K562 (cell line): ENCODE measurements at regions not wholly inside any gene's neighbourhood (a gene's known extent, or its start where the extent isn't known, plus 50 kb on each side); places are given as distances from the start of the nearest gene placed in this dataset.

ENCODE experiments used
- ATAC-seq: fragments of 200-7000 bp; cut with Tn5 transposase; 3 replicates; pipeline ENCODE4 v1.9.1; 2020; ENCODE audit warnings: moderate library complexity
- BruUV-seq: library from RNA; stranded (reverse); fragments of 400-500 nt; replicated peaks from 2 replicates; lab custom pipeline; 2021; lab: Mats Ljungman, UMichigan
- CTCF ChIA-PET: fragments of 300-600 bp; formaldehyde crosslinking; extraction: SDS; loops from one replicate; lab custom pipeline; 2021; ENCODE audit warnings: low intra/inter-chr PET ratio; lab: Yijun Ruan, JAX
- POLR2A ChIA-PET: fragments of 300-600, 350-650 bp; sonication (Branson Sonifier 250); formaldehyde crosslinking; extraction: SDS; loops from one replicate; lab custom pipeline; 2021; ENCODE audit warnings: antibody characterized with exemption, inconsistent platforms; lab: Yijun Ruan, JAX
- DNase-seq, 4 experiments: peaks; one replicate each; pipeline versions ENCODE4 v3.0.0 to v3.0.0-alpha.2; 2011 to 2018; ENCODE audit warnings: low spot score in 3 of 4, mixed read lengths in 3 of 4; ENCODE audit errors: extremely low read depth in 1 of 4
- FAIRE-seq: peaks from 2 replicates; lab custom pipeline; 2011; peaks lifted over from hg19 to GRCh38; lab: Jason Lieb, UNC
- H2AFZ ChIP-seq: 2 replicates; pipeline ENCODE4 v1.6.0; 2011; ENCODE audit warnings: low read depth, low read length, control low read depth, inconsistent platforms
- H3K27ac ChIP-seq: fragments of 200-600 bp; 3 replicates; pipeline ENCODE4 v1.8.0; 2011; ENCODE audit warnings: low read depth, mild to moderate bottlenecking, control low read depth, inconsistent platforms, low read length, moderate library complexity, mixed read lengths; ENCODE audit errors: extremely low read depth
- H3K27me3 ChIP-seq, 2 experiments: fragments of 300-600 bp in 1 of 2; 2 replicates in 1 of 2; 3 replicates in 1 of 2; pipeline versions ENCODE4 v1.6.0 to v1.8.0; 2011; ENCODE audit warnings: inconsistent platforms in 2 of 2, low read length in 2 of 2, mild to moderate bottlenecking in 1 of 2, mixed read lengths in 1 of 2, moderate library complexity in 1 of 2; ENCODE audit not compliant: control insufficient read depth in 2 of 2, insufficient read depth in 2 of 2
- H3K36me3 ChIP-seq: fragments of 300-600 bp; 3 replicates; pipeline ENCODE4 v1.8.0; 2011; ENCODE audit warnings: mild to moderate bottlenecking, low read length, inconsistent platforms; ENCODE audit not compliant: control insufficient read depth, insufficient read depth
- H3K4me1 ChIP-seq, 2 experiments: fragments of 200-600 bp in 1 of 2; replicated peaks in 1 of 2; 2 replicates in 1 of 2; 3 replicates in 1 of 2; pipeline versions ENCODE4 v1.5.1 to v1.8.0; 2011; ENCODE audit warnings: inconsistent platforms in 2 of 2, low read length in 2 of 2, mild to moderate bottlenecking in 1 of 2, mixed read lengths in 1 of 2, moderate library complexity in 1 of 2; ENCODE audit not compliant: control insufficient read depth in 2 of 2, insufficient read depth in 2 of 2
- H3K4me2 ChIP-seq: 2 replicates; pipeline ENCODE4 v1.6.1; 2011; ENCODE audit warnings: low read length, control low read depth, inconsistent platforms, mixed read lengths; ENCODE audit not compliant: insufficient read depth
- H3K4me3 ChIP-seq: fragments of 200-600 bp; sonication (generic), shearing (Covaris generic); 2 replicates; pipeline ENCODE4 v1.5.1; 2016; ENCODE audit warnings: control low read depth, inconsistent platforms
- H3K79me2 ChIP-seq: fragments of 200-600 bp; 3 replicates; pipeline ENCODE4 v1.8.0; 2011; ENCODE audit warnings: low read length, inconsistent platforms; ENCODE audit not compliant: control insufficient read depth, insufficient read depth
- H3K9ac ChIP-seq, 2 experiments: 2 replicates each; pipeline versions ENCODE4 v1.6.0 to v1.6.1; 2011; ENCODE audit warnings: low read depth in 2 of 2, low read length in 2 of 2, control low read depth in 1 of 2, inconsistent platforms in 1 of 2, mild to moderate bottlenecking in 1 of 2, mixed read lengths in 1 of 2; ENCODE audit not compliant: insufficient read depth in 1 of 2
- H3K9me1 ChIP-seq: one replicate; pipeline ENCODE4 v1.6.0; 2011; ENCODE audit warnings: inconsistent platforms, mild to moderate bottlenecking, low read length, moderate library complexity; ENCODE audit not compliant: control insufficient read depth, insufficient read depth
- H3K9me3 ChIP-seq: replicated peaks from 2 replicates; pipeline ENCODE4 v1.5.1; 2011; ENCODE audit warnings: low read depth, low read length, inconsistent platforms; ENCODE audit not compliant: control insufficient read depth, insufficient read depth
- H4K20me1 ChIP-seq: replicated peaks from 2 replicates; pipeline ENCODE4 v1.6.1; 2011; ENCODE audit warnings: low read length, inconsistent platforms, mixed read lengths; ENCODE audit not compliant: control insufficient read depth, insufficient read depth
- FUS ChIP-seq: fragments of 200-400 bp; formaldehyde crosslinking; optimal IDR thresholded peaks from 2 replicates; pipeline ENCODE3; 2017; ENCODE audit warnings: low read depth, low read length
- HDAC3 ChIP-seq: fragments of 450-650 bp; IDR thresholded peaks from 2 replicates; pipeline ENCODE4 v1.6.1; 2018; ENCODE audit warnings: borderline replicate concordance, mild to moderate bottlenecking, moderate library complexity; ENCODE audit not compliant: partially characterized antibody
- HSF4 ChIP-seq: fragments of 250-450 bp; sonication (Bioruptor Pico); IDR thresholded peaks from 2 replicates; pipeline ENCODE4 v2.1.2; 2022; ENCODE audit warnings: mild to moderate bottlenecking, moderate library complexity, borderline replicate concordance
- KLF13 ChIP-seq: fragments of 450-650 bp; IDR thresholded peaks from 2 replicates; pipeline ENCODE4 v1.6.1; 2016; ENCODE audit warnings: missing genetic modification characterization, low read depth, mild to moderate bottlenecking, missing compliant biosample characterization, moderate library complexity, borderline replicate concordance
- RBM39 ChIP-seq: fragments of 200-400 bp; formaldehyde crosslinking; optimal IDR thresholded peaks from 2 replicates; pipeline ENCODE3; 2018; ENCODE audit warnings: low read depth, low read length
- TCF3 ChIP-seq: sonication (generic); formaldehyde crosslinking; IDR thresholded peaks from 2 replicates; pipeline ENCODE4 v1.4.0; 2020; ENCODE audit warnings: mild to moderate bottlenecking, missing genetic modification reagents
- YBX1 ChIP-seq: fragments of 450-650 bp; IDR thresholded peaks from 2 replicates; pipeline ENCODE4 v1.7.1; 2016; ENCODE audit warnings: mild to moderate bottlenecking
- ZFP36 ChIP-seq: fragments of 150-350 bp; IDR thresholded peaks from 2 replicates; pipeline ENCODE4 v1.6.1; 2018; ENCODE audit warnings: low read length, low read depth; ENCODE audit not compliant: partially characterized antibody
- ZNF76 ChIP-seq: fragments of 250-450 bp; sonication (Bioruptor Pico); IDR thresholded peaks from 2 replicates; pipeline ENCODE4 v1.4.0; 2020; ENCODE audit warnings: mild to moderate bottlenecking, moderate library complexity, borderline replicate concordance
- WGBS: fragments of 100-300 bp; shearing (Covaris generic); methylation state at CpG from one replicate; pipeline ENCODE4 v1.1.6; 2016; ENCODE audit warnings: low coverage, mixed read lengths; ENCODE audit not compliant: insufficient coverage; ENCODE audit errors: missing lambda C conversion rate; 5-methylcytosine and 5-hydroxymethylcytosine counted together
- in situ Hi-C: fragments of 300-500 bp; cut with MboI; formaldehyde crosslinking; loops from 4 replicates; pipeline ENCODE4 v1.15.0; 2018; ENCODE audit warnings: inconsistent platforms, mixed read lengths
- intact Hi-C: fragments of 100-400 bp; cut with micrococcal nuclease; formaldehyde crosslinking; loops from 2 replicates; pipeline ENCODE4 v1.14.2; 2022
- TF ChIP-seq, protein P1 (sequence below): IDR thresholded peaks from 2 replicates; pipeline ENCODE4 v1.6.1; 2011; ENCODE audit warnings: borderline replicate concordance, low read depth, mild to moderate bottlenecking, moderate library complexity, low read length; ENCODE audit not compliant: insufficient read depth, poor library complexity, severe bottlenecking
- TF ChIP-seq, protein P2 (sequence below): sonication (generic); formaldehyde crosslinking; IDR thresholded peaks from 2 replicates; pipeline ENCODE4 v1.8.1; 2023; ENCODE audit warnings: mild to moderate bottlenecking, missing genetic modification reagents

DNA sequence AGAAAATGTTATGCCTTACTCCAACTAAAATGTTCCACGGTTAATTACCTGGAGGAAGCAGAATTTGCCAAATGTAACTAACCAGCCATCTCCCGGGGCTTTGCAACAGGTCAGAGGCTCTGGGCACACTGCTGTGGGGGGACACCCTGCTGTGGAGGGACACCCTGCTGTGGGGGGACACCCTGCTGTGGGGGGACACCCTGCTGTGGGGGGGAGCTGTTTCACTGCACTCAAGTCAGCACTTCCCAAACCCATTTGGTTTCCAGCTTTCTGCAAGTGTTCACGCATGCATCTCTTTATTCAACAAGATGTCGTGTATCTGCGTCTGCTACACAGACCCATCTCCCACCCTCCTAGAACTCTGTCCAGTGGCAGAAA is 239.5 kb downstream of the C16orf95 start:
- 39% methylated on average over 5 of the region's 5 CpGs for WGBS
- BruUV-seq = no TSS peak
- TF ChIP-seq YBX1 (no peak), HSF4 (CRISPR knock-in tag) (no peak), RBM39 (no peak), FUS (no peak), TCF3 (CRISPR knock-in tag) (no peak), ZNF76 (CRISPR knock-in tag) (no peak), KLF13 (tag) (no peak), ZFP36 (no peak), HDAC3 (no peak)
- TF ChIP-seq, protein P1, sequence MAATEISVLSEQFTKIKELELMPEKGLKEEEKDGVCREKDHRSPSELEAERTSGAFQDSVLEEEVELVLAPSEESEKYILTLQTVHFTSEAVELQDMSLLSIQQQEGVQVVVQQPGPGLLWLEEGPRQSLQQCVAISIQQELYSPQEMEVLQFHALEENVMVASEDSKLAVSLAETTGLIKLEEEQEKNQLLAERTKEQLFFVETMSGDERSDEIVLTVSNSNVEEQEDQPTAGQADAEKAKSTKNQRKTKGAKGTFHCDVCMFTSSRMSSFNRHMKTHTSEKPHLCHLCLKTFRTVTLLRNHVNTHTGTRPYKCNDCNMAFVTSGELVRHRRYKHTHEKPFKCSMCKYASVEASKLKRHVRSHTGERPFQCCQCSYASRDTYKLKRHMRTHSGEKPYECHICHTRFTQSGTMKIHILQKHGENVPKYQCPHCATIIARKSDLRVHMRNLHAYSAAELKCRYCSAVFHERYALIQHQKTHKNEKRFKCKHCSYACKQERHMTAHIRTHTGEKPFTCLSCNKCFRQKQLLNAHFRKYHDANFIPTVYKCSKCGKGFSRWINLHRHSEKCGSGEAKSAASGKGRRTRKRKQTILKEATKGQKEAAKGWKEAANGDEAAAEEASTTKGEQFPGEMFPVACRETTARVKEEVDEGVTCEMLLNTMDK = no peak
- TF ChIP-seq, protein P2, sequence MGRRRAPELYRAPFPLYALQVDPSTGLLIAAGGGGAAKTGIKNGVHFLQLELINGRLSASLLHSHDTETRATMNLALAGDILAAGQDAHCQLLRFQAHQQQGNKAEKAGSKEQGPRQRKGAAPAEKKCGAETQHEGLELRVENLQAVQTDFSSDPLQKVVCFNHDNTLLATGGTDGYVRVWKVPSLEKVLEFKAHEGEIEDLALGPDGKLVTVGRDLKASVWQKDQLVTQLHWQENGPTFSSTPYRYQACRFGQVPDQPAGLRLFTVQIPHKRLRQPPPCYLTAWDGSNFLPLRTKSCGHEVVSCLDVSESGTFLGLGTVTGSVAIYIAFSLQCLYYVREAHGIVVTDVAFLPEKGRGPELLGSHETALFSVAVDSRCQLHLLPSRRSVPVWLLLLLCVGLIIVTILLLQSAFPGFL (CRISPR knock-in tag) = no peak

More for the DNA sequence above, 239.5 kb downstream of the C16orf95 start:
- Histone ChIP-seq H3K79me2 (no peaks in the 10 kb centered on the region), H3K27ac (no peak overlapping the region), H3K9ac (no peak overlapping the region), H3K27me3 (peaks cover 5 to 17% of the 10 kb centered on the region in 2 experiments; a peak in 2 of 5 replicates), H3K4me1 (no peaks in the 10 kb centered on the region), H3K36me3 (no peaks in the 10 kb centered on the region), H3K4me2 (no peak overlapping the region), H3K9me1 (no peaks in the 10 kb centered on the region), H2AFZ (no peak overlapping the region), H3K9me3 (peaks cover 3% of the 10 kb centered on the region), H3K4me3 (no peak overlapping the region), H4K20me1 (no peaks in the 10 kb centered on the region; the same call in 1 of the 2 replicates)
- intact Hi-C loops = no loop called here
- POLR2A ChIA-PET = no interaction called here
- ATAC-seq (no peak), DNase-seq (no peak), FAIRE-seq (no peak)
- in situ Hi-C loops = no loop called here
- CTCF ChIA-PET = interaction anchor here (1.8 kb wide), 1 partner anchor 514 kb away, joined by 10 read pairs; no protein-coding TSS in a partner anchor
